ENCODE measurements at regions not wholly inside any gene's neighbourhood (a gene's known extent, or its start where the extent isn't known, plus 50 kb on each side); places are given as distances from the start of the nearest gene placed in this dataset.
"Not testable (repeated sequence)": the region's sequence is repeated elsewhere in the genome, so short reads cannot be mapped to it uniquely, and the experiment has no call there.

DNA sequence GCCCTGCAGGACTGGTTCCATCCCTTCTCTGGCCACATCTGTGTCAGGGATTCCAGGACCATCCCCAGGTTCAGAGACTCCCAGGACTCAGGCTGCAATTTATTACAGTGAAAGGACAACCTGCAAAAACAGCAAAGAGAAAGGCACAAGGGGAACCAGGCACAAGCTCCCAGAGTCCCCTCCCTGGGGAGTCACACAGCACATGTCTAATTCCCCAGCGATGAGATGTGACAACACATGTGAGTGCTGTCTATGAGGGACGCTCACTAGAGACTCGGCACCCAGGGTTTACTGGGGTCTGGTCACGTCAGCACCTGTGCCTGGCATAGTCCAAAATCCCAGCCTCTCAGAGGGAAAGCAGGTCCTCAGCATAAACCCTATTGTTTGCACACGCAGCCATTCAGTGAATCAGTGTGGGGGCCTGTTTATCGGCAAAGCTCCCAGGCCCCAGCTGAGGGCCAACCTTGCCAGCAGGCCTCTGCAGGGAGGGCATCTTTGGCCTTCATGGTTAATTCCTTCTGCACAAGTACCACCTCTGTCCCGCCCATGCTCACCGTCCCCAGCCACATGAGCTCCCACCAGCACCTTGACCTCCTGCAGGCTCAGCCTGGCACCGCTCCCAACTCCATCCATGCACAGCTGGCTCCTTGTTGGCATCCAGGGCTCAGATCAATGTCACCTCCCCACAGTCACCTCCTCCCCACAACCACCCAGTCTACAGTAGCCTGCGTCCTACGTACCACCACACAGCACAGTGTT is 198.9 kb upstream of the SFSWAP start:
- Histone ChIP-seq H3K9me3 (no peaks in the 10 kb centered on the region), H3K4me1 (no peaks in the 10 kb centered on the region), H3K4me3 (no peak overlapping the region), H3K27ac (no peak overlapping the region), H3K36me3 (no peaks in the 10 kb centered on the region), H3K27me3 (no peaks in the 10 kb centered on the region)
- no peak for TF ChIP-seq POLR2A (IDR thresholded peaks at IDR 0.05)
- TF ChIP-seq CTCF (IDR thresholded peaks at IDR 0.05 in 4 of 5, conservative IDR thresholded peaks at IDR 0.05 in 1 of 5): no peak
- in situ Hi-C loops (cut with MboI; ENCODE audit: low sequenced_read_pairs in 4 of 4): no loop called here
- intact Hi-C loops (cut with DNase I; ENCODE audit: low total_unique reads): no loop called here
- DNase-seq (no peak), ATAC-seq (no peak)

GRCh38 chr12:131513606-131514005 is 197.3 kb upstream of the SFSWAP start:
- Histone ChIP-seq H3K9me3 (peaks cover 0 to 9% (median 0%) of the 10 kb centered on the region in 3 donors), H3K4me3 (no peak overlapping the region), H3K36me3 (no peaks in the 10 kb centered on the region), H3K27me3 (peaks cover 0 to 3% (median 3%) of the 10 kb centered on the region in 3 donors), H3K4me1 (no peaks in the 10 kb centered on the region), H3K27ac (no peak overlapping the region)
- intact Hi-C loops (cut with DNase I; ENCODE audit: low total_unique reads) (no loop called here), in situ Hi-C loops (cut with MboI; ENCODE audit: low sequenced_read_pairs in 4 of 4) (no loop called here)
- no peak for TF ChIP-seq CTCF (IDR thresholded peaks at IDR 0.05 in 4 of 5, conservative IDR thresholded peaks at IDR 0.05 in 1 of 5)
- TF ChIP-seq POLR2A (IDR thresholded peaks at IDR 0.05): no peak
- DNase-seq (no peak), ATAC-seq (no peak)

GRCh38 chr12:131520553-131520952 is 190.3 kb upstream of the SFSWAP start:
- DNase-seq; H3K27me3 ChIP-seq; ATAC-seq; H3K4me1 ChIP-seq; H3K36me3 ChIP-seq; H3K9me3 ChIP-seq; H3K4me3 ChIP-seq; H3K27ac ChIP-seq; intact Hi-C loops (cut with DNase I; ENCODE audit: low total_unique reads); in situ Hi-C loops (cut with MboI; ENCODE audit: low sequenced_read_pairs in 4 of 4): not testable (repeated sequence)

DNA sequence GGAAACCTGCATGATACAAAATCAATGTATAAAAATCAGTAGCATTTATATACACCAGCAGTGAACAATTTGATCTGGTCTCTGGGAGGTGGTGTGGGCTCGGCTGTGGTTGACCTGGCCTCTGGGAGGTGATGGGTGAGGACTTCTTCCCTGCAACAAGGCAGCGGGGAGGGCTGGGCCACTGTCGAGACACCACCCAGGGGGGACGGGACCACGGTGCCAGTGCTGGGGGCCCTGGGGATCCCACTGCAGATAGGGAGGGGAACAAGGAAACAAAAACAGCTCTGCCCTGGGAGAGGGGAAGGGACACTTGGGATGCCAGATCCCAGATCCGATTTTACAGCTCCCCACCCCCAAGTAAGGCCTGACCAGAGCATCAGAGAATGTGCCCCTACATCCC is 189.6 kb upstream of the SFSWAP start:
- no peak for TF ChIP-seq CTCF (IDR thresholded peaks at IDR 0.05 in 4 of 5, conservative IDR thresholded peaks at IDR 0.05 in 1 of 5)
- TF ChIP-seq POLR2A (IDR thresholded peaks at IDR 0.05): no peak
- H3K4me3 ChIP-seq: no peak overlapping the region
- H3K27ac ChIP-seq: no peak overlapping the region
- peaks cover 0 to 3% (median 3%) of the 10 kb centered on the region in 3 donors for H3K27me3 ChIP-seq
- ATAC-seq: no peak
- peaks cover 0 to 9% (median 0%) of the 10 kb centered on the region in 3 donors for H3K9me3 ChIP-seq
- no peaks in the 10 kb centered on the region for H3K4me1 ChIP-seq
- intact Hi-C loops (cut with DNase I; ENCODE audit: low total_unique reads) (no loop called here), in situ Hi-C loops (cut with MboI; ENCODE audit: low sequenced_read_pairs in 4 of 4) (no loop called here)
- H3K36me3 ChIP-seq: no peaks in the 10 kb centered on the region
- DNase-seq: no peak

- no peak for TF ChIP-seq POLR2A (IDR thresholded peaks at IDR 0.05)
- intact Hi-C loops (cut with DNase I; ENCODE audit: low total_unique reads) (no loop called here), in situ Hi-C loops (cut with MboI; ENCODE audit: low sequenced_read_pairs in 4 of 4) (no loop called here)
- Histone ChIP-seq H3K27me3 (peaks cover 0 to 4% (median 0%) of the 10 kb centered on the region in 3 donors), H3K36me3 (no peaks in the 10 kb centered on the region), H3K27ac (no peak overlapping the region), H3K4me3 (no peak overlapping the region), H3K4me1 (no peaks in the 10 kb centered on the region), H3K9me3 (no peaks in the 10 kb centered on the region)
- DNase-seq: no peak
- ATAC-seq: no peak
Measured at GRCh38 chr12:131525795-131526508, 184.9 kb upstream of the SFSWAP start.

Data from gastrocnemius medialis (tissue), 4 donors.